Activated CD8-positive, alpha-beta memory T cell treated with anti-CD3 and anti-CD28 coated beads, Interleukin-2, amount 50 U/mL, for 4 hours (primary cell): ENCODE measurements at regions not wholly inside any gene's neighbourhood (a gene's known extent, or its start where the extent isn't known, plus 50 kb on each side); places are given as distances from the start of the nearest gene placed in this dataset.

Experiments used
- DNase-seq: peaks from one replicate; pipeline ENCODE4 v3.0.0-alpha.2; 2020

DNA sequence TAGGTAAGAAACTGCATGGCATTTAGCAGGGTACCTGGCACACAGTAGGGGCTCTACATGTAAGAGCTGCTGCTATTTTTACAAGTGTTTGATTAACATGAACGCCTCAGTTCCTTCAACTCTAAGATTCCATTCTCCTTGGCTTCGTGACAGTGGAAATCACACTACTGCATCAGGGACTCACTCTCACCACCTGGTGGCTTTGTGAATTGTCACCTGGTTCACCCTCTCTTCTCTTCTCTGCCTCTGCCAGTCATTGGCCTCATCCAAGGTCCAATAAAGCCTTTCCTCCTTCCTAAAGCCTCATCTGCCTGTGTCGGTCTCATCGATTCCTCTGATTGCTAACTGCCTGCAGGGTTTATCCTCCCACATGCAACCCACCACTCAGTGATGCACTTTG, 476.4 kb downstream of the VRK1 start:
- no peak for DNase-seq

DNA sequence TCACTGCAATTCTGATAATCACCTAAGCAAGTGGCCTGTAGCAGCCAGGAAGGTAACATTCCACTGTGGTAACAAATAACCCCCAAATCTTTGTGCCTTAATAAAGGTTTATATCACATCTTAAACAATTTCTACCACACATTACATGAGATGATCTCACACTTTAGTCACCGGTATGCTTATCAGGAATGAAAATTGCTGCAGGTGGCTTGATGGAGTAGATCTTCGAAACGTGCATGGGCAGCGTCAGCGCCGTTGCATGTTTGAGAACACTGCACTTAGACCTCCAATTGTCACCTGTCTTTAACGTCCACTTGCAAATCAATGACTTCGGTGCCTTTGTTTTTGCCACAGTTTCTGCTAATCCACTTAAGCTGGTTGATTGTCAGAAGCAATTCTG, 477.4 kb downstream of the VRK1 start:
- no peak for DNase-seq

DNA sequence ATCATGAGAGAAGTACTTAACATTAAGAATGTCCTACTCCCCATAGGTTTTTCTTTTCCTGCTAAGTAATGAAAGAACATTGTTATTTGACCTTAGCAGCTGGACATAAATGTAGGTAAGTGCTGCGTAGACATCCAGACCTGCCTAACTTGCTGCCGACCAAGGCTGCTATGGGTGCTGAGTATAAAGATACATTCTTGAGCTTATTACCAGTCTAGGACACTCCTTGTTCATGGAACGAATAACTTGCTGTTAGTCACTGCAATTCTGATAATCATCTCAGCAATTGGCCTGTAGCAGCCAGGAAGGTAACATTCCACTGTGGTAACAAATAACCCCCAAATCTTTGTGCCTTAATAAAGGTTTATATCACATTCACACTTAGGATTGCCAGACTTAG, 478.1 kb downstream of the VRK1 start:
- no peak for DNase-seq

DNA sequence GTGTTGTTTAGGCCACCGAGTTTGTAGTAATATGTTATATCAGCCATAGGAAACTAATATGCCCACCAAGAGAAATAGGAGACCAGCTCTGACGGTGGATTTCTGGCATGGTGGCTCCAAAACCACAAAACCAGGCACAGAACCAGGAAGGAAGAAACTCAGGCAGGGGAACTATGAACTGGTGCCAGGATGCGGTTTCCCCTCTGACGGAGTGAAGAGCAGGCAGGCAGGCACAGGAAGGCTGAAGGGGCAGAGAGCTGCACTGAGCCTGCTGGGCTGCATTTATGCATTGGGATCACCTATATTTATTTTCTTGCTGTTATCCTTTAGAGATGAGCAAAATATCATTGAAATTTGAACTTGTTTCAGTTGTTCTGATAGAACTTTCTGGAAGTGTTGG, 479.4 kb downstream of the VRK1 start:
- no peak for DNase-seq

DNA sequence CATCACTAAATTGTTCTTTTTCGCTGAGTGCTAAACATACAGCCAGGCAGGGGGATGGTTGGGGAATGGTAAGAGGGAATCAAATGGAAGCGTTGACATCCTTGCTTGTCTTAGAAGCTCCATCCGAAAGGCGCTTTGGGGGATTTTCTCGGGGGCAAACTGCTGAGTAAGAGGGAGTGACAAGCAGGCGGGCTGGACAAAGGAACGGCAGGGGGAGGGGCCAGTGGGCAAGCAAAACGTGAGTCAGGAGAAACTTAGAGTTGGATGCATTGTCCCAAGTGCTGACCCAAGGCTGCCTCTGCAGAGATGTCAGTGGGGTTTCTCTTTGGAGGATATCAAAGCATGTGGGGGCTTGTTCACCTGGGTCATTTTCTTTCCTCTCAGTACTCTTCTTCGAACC, 480.5 kb downstream of the VRK1 start:
- DNase-seq, result no peak

DNA sequence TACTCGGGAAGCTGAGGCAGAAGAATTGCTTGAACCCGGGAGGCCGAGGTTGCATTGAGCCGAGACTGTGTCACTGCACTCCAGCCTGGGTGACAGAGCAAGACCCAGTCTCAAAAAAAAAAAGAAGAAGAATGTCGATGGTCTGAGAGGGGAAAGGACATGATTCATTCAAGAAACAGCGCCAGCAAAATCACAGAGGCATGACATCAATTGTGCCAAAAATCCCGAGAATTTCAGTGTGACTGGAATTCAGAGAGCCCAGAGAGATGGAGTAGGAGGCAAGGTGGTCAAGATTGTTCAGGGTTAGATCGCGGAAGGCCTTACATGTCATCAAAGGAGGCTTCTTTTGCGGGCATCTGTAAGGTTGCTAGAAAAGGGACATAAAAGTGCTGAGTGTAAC, 483.3 kb downstream of the VRK1 start:
- no peak for DNase-seq

DNA sequence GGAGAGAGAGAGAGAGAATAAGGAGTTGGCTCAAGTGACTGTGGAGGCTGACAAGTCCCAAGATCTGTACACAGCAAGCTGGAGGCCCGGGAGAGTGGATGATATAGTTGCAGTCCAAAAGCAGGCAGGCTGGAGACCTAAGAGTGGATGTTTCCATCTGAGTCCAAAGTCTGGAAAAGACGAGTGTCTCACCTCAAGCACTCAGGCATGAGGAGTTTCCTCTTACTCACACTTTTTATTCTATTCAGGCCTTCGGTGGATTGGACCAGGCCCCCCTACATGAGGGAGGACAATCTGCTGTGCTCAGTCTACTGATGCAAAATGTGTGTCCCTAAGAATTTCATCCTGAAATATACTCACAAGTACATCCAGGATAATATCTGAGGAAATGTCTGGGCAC, 484.6 kb downstream of the VRK1 start:
- no peak for DNase-seq

DNA sequence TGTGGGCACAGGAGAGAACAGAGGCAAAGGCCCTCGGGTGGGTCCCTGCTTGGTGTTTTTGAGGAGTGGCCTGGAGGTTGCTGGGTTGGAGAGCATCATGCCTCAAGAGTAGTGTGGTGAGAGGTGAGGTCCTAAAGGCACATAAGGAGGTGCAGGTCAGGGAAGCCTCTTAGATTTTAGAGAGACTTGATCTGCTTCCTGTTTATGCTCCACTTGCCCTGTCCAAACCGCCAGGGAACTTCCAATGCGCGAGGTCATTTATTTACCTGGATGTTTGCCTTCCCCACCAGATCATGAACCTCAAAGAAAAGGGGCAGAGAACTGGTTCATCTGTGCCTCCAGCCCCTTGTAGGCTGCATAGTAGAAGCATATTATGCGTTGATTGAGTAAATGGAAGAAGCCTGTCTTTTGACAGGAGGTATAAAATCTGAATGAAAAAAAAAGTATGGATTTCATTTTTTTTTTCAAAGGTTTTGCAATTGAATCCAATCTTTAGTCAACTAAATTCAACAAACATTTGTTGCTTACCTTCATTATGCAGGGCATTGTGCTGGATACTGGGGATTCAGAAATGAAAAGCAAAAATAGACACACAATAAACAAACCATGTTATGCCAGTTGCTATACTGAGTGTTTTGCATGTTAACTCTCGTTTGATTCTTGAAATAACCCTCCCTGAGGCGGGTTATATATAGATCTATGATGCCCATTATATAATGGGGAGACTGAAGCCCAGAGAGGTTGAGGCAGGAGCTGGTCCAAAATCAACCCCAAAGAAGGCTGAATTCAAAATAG, 485.2 kb downstream of the VRK1 start:
- DNase-seq, result no peak

DNA sequence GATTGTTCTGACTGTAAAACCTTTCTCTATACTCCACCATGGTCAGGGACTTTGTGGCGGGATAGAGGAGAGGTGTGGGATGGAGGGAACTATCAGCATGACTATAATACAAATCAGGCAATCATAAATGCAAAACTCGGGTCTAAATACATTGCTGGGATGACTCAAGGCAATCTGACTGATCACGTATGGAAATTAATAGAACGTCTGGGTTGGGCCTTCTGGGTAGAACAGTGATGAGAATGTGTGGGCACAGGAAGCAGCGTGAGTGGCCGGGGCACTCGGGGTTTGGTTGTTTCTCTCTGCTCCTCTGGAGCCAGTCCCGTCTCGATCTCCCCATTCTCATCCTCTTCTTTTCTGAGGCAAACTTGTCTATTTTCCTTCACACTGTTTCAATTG, 485.8 kb downstream of the VRK1 start:
- DNase-seq, result no peak

DNA sequence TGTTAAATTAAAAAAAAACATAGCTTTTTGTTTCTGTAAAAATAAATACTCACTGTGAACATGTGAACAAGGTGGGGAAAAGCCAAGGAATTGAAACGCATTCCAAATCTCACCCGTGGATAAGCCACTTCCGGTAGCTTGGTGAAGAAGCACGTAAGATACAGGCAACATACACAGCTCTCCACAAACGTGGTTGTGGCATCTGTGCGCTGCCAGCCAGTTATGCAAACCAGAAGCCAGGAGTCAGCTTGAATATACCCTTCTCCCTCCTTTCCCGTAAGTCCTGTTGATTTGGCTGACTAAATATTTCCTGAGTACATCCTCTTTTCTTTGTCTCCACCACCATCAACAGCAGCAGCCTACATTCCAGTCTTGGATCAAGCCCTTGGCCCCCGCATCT, 486.2 kb downstream of the VRK1 start:
- DNase-seq, result no peak

DNA sequence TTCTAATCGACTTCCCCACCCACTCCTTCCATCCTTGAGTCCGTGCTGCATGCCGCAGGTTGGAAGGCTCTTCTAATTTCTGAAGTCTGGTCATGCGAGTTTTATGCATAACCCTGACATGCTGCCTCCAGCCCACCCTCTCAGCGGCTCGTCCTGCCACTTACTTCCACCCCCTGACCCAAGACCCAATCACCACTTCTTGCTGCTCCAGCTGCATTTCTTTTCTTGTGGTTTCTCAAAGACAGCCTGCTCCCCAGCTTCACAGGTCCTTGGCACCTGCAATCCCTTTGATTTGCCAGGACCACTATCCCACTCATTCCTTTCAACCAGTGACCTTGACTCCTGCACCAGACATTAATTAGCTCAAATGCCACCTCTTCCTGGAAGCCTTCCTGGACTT, 486.7 kb downstream of the VRK1 start:
- no peak for DNase-seq

DNA sequence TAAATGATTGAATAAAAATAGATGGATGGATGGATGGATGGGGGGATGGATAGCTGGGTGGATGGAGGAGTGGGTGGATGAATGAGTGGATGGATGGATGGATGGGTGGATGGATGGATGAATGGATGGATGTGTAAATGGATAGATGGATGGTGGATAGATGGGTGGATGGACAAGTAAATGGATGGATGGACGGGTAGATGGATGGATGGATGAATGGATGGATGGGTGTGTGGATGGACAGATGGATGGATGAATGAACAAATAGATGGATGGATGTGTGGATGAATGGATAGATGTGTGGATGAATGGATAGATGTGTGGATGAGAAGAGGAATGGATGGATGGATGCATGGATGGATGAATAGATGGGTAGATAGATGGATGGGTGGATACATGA, 490.8 kb downstream of the VRK1 start:
- no peak for DNase-seq

DNA sequence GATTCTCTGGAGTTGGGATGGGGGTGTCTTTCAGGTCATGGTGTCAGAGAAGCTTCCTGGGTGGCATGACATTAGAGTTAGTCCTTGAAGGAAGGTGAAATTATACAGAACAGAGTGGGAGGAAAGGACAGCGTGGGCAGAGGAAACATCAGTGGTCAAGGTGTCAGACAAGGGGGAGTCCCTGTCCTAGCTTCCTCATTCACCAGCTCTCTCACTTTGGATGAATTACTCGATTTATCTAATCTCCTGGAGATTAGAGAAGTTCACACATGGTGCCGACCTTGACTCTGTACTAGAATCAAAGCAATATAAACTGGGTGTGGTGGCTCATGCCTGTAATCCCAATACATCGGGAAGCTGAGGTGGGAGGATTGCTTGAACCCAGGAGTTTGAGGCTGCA, 492.9 kb downstream of the VRK1 start:
- no peak for DNase-seq

DNA sequence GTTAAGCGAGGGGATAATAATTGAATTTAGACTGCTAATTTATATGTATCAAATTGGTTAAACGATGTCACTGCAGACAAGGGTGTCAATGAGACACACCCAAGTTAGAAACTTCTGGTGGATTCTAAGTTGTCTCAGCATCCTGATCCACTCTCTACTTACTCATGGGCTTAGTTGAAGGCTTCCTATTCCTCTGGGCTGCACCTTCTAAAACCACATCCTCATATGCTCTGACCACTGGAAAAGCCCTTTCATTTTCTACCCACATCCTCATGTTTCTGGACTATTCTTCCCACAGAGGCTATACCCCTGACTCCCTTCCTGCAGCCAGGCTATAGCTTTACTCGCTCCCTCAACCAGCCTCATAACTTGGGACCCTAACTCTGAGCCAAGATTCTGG, 493.8 kb downstream of the VRK1 start:
- no peak for DNase-seq

DNA sequence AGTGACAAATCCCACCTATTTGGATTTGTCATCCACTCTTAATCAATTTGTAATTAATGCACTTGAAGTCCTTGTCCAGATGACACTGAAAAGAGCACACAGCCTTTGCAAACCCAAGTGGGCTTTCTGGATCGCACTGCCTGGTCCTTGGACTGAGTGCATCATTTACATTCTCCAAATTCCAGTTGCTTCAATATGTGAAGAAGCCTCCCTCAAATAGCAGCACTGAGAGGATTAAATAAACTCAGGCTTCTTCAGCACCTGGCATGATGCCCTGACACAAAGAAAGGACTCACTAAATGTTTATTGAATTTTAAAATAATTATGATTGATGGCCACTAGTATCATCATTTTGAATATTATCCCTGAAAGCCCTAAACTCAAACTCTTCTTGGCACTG, 496.5 kb downstream of the VRK1 start:
- no peak for DNase-seq

DNA sequence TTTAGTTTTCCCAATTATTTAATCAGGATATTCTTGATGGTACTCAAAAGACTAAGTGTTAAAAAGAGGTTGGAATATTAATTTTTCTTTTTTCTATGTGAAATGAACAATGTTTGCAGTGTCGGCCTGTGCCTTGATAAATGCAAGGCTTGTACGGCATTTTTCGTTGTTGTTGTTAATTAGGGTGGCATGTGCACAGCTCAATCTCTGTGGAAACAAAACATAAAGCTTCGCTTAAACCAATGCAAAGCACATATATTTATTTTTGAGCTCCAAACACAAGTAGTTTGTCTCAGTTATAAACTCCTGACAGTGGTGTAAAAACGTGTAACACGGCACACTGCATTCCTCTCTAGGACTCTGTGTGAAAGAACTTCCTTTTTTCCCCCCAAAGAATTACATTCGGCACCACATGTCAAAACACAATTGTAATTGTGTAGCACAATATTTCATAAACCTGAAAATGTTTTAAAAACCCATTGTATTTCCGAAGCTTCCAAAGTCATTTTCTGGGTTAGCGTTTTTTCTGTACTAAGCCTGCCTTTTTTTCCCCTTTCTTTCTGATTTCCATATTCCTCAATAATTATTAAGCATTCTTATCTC, 498.0 kb downstream of the VRK1 start:
- no peak for DNase-seq

DNA sequence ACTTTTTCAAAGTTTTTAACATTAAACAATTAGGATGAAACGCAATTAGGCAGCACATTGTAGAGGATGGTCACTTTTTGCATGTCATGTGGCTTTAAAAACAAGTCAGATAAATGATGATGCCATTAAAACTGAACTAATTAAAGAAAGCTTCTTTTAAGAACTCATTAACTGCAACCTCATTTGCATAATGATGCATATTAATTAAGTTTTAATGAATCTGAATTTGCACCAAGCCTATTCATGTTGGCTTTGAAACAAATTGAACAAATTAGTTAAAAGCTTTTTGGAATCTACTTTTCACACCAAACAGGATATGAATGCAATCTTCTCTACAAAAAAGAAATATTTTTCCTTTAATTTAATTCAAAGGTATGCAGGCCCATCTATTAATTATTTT, 499.0 kb downstream of the VRK1 start:
- DNase-seq, result no peak

DNA sequence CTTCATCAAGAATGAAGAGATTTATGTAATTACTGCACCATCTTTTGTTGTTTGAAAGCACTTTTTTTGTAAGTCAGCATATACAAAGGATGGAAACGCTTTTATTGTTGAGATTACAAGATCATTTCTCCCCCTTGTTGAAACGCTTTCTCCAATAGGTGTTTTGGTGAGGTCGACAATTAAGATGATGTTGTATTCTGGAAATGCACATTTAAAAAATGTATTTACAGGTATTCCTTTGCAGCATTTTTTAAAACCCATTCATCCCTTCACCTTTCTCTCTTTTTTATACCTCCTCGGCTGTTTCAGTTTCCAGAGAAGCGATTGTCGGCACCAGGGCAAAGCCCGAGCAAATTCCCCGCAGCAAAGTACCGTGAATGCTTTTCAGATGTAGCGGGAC, 499.9 kb downstream of the VRK1 start:
- DNase-seq, result no peak

DNA sequence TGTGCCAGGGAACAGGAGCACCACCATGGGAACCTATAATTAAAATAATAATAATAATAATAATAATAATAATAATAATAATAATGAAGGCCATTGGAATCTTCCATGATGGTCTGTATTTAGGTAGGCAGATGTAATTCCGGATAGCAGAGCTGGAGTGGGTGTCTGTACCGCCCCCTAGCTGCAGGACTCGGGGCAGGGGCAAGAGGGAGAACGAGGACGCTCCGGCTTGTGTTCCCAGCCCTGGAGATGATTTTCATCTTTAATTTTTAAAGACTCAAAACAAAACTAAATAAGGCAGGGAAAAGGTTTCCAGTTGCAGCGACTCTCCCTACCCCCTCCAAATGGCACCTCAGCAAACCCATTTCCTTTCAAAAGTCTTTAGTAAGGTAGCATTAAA, 501.1 kb downstream of the VRK1 start:
- DNase-seq, result no peak

DNA sequence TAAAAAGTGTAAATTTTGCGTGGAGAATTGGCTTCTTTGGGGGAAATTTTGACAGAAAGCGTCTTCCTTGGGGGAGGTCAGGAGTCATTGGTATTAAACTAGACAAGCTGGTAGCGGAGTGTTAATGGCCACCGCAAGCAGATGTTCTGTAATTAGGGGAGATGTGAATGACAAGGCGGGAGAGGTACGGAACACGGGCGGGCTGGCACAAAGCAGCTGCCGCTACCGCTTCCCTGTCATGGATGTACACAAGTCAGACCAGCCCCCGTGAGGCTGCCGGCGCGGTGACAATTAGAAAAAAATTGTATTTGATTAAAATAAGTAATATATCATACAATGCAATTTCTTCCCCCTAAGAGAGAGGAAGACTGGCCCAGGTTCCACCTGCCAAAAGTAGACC, 501.6 kb downstream of the VRK1 start:
- no peak for DNase-seq

DNA sequence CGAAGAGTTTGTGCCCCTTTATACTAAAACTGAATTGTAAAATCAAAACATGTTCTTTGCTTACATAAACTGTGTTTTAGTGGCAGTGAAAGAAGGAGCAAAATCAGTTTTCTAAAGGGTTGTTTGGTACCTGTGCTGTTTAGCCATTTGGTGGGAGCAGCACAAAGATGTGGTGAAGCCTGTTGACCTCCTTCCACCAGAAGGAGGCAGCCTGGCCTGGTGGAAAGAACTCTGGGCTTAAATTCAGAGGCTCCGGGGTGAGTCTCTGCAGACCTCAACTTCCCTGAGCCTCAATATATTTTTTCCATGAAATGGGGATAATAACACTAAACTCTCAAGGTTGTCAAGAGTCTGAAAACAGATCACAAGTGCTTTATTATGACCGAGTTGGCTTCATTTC, 502.5 kb downstream of the VRK1 start:
- DNase-seq, result no peak

DNA sequence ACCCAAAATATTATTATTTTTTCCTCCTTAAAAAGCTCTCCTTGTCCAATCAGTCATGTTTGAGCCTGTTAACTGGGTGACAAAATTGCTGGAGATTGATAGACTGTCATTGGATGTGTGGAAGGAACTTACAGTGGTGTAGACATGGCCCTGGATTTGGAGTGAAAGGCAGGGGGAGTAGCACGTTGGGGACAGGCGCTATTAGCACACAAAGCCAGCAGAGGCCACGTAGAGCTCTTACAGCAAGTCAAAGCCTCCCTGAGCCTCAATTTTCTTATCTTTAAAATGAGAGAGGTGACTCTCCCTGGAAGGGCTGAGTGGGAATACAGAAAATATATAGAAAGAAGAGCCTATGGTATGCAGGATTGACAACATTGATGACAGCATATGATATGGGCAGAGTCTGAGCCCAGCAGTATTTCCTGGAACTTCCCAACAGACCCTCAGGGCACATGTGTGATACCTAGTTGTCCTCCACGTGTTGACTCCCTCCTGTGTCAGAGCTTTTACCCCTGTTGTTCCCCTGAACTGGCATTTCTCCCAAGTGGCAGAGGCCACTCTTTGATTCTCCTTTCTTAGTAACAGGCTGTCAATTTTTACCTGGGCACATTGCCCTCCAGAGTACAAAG, 504.9 kb downstream of the VRK1 start:
- no peak for DNase-seq

DNA sequence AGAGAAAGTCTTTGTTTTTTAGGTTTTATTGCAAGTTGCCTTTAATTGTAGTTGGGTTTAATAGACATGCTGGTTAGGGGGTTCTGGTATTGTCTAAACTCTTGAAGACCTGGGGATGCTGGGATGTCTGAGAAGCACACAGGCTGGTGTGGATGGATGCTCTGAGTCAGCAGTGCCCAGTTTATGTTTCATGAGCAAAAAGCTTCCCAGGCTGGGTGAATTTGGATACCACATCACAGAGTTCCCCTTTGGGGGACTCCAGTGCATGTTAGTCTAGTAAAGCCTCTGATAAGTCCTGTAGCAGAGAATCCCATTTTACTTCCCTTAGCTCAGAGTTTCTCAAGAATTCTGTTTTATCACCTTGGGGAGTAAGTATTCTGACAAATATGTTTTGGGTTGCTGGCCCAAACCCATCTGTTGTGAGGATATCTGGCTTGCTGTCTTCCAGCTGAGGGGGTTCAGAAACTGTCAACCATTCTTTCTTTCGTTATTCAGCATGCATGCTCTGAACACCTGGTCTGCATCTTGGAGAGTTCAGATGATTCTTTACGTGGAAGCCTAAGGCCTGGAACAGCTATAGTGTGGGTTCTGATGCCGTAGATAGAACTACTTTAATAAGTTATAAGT, 509.1 kb downstream of the VRK1 start:
- no peak for DNase-seq

DNA sequence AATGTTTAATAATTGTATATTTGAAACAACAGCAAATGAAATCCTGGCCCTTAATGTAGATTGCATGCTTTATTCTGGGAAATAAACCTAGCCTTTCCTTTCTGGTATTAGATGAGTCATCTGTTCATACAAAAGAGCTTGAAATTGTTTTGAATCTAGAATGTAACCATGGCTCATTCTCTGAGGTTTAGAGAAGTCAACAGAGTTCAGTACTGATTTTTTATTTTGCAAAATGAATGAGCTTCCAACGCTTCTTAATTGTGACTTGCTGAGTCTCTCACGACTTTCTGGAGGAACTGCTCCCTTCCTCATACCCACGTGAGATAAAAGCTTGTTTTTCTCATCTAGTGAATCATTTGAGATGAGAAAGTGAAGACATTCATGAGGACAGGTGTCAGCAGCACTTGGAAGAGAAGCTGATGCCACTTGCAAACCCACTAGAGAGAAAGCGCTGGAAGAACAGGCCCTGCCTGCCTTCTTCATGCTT, 509.6 kb downstream of the VRK1 start:
- DNase-seq, result no peak
